Spleen (tissue), 7 donors: ENCODE measurements at regions not wholly inside any gene's neighbourhood (a gene's known extent, or its start where the extent isn't known, plus 50 kb on each side); places are given as distances from the start of the nearest gene placed in this dataset.

Experiments
- CTCF ChIP-seq, 11 experiments: fragments of 200-600 bp in 7 of 11; fragments of 450-650 bp in 4 of 11; sonication (generic) in 4 of 11; IDR thresholded peaks in 8 of 11; conservative IDR thresholded peaks in 3 of 11; 1 replicate in 7 of 11; 2 replicates in 4 of 11; pipeline versions ENCODE4 v1.4.0 to v1.8.0; 2016 to 2021; ENCODE audit warnings: antibody characterized with exemption in 11 of 11, inconsistent platforms in 4 of 11, mild to moderate bottlenecking in 1 of 11
- POLR2A ChIP-seq, 3 donors: fragments of 450-650 bp; IDR thresholded peaks; one replicate each; pipeline ENCODE4 v1.5.1; 2017; ENCODE audit warnings: antibody characterized with exemption in 3 of 3, mild to moderate bottlenecking in 1 of 3
- POLR2AphosphoS5 ChIP-seq, 3 donors: sonication (generic); formaldehyde crosslinking; IDR thresholded peaks; one replicate each; pipeline ENCODE4 v1.5.1; 2017; ENCODE audit warnings: antibody characterized with exemption in 3 of 3
- donor health status: DM: no; HTN: no; CAD: no; lungs with moderate emphysema.
- donor health status: DM: no; HTN: no; CAD: no.
- donor health status: DM: no; HTN: no; CAD: no.

GRCh38 chr1:116286541-116286971, 86.5 kb upstream of the ATP1A1 start:
- TF ChIP-seq POLR2A (IDR thresholded peaks at IDR 0.05) (no peak), CTCF (IDR thresholded peaks at IDR 0.05 in 8 of 11, conservative IDR thresholded peaks at IDR 0.05 in 3 of 11) (no peak), POLR2AphosphoS5 (IDR thresholded peaks at IDR 0.05) (no peak)
